ENCODE measurements at regions not wholly inside any gene's neighbourhood (a gene's known extent, or its start where the extent isn't known, plus 50 kb on each side); places are given as distances from the start of the nearest gene placed in this dataset.

DNA sequence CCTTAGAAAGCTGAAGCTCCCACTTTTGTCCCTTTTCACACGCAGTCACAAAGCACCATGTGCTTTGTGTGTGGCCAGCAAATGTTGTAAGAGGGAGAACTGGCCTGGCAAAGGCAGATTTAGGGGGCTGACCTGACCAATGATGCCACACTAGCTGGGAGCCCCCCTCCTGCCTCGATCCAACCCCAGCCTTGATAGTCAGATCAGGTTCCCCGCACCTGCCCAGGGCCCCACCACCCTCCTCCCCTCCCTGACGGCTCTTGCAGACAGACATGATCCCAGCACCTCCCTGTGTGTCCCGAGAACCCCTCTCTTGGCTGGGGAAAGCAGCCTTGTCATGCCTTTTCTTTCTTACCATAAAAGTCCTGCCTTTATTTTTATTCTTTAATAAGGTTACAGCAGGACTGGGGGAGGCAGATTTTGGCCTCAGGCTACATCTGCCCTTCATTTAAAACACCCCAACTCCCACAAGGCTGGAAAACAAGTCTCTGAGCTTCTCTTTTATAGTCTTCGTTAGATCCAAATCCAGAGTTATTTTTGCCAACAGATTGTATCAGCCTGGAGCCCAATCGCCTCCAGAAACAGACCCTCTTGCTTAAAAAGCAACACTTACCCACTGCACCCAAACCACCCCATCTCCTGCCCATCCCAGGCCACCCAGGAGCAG, 201.8 kb upstream of the CDH5 start:
- TF ChIP-seq, protein P1, sequence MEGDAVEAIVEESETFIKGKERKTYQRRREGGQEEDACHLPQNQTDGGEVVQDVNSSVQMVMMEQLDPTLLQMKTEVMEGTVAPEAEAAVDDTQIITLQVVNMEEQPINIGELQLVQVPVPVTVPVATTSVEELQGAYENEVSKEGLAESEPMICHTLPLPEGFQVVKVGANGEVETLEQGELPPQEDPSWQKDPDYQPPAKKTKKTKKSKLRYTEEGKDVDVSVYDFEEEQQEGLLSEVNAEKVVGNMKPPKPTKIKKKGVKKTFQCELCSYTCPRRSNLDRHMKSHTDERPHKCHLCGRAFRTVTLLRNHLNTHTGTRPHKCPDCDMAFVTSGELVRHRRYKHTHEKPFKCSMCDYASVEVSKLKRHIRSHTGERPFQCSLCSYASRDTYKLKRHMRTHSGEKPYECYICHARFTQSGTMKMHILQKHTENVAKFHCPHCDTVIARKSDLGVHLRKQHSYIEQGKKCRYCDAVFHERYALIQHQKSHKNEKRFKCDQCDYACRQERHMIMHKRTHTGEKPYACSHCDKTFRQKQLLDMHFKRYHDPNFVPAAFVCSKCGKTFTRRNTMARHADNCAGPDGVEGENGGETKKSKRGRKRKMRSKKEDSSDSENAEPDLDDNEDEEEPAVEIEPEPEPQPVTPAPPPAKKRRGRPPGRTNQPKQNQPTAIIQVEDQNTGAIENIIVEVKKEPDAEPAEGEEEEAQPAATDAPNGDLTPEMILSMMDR (IDR thresholded peaks at IDR 0.05), result no peak
- TF ChIP-seq POLR2AphosphoS5 (IDR thresholded peaks at IDR 0.05) (no peak), POLR2A (IDR thresholded peaks at IDR 0.05) (no peak)

Data from suprapubic skin (tissue), 4 donors.